ENCODE measurements at regions not wholly inside any gene's neighbourhood (a gene's known extent, or its start where the extent isn't known, plus 50 kb on each side); places are given as distances from the start of the nearest gene placed in this dataset.
"Not testable (repeated sequence)": the region's sequence is repeated elsewhere in the genome, so short reads cannot be mapped to it uniquely, and the experiment has no call there.

GRCh38 chr7:91710881-91711280, 169.6 kb downstream of the MTERF1 start:
- no peaks in the 10 kb centered on the region for H3K27me3 ChIP-seq (ENCODE audit: control insufficient read depth, insufficient read depth, low read length)
- no peaks in the 10 kb centered on the region for H3K36me3 ChIP-seq (ENCODE audit: control insufficient read depth, insufficient read depth, low read length)
- no peak overlapping the region for H3K4me3 ChIP-seq (ENCODE audit: low read length)
- H3K27ac ChIP-seq (ENCODE audit: low read length), result no peak overlapping the region
- peaks cover 5% of the 10 kb centered on the region for H3K9me3 ChIP-seq (ENCODE audit: control insufficient read depth, low read depth, low read length)
- WGBS (ENCODE audit: insufficient coverage, low lambda C conversion rate), result 63% methylated on average over 1 of the region's 1 CpG
- DNase-seq, result no peak
- H3K4me1 ChIP-seq (ENCODE audit: control insufficient read depth, insufficient read depth, low read length), result no peaks in the 10 kb centered on the region

GRCh38 chr7:91713669-91714068, 166.8 kb downstream of the MTERF1 start:
- no peaks in the 10 kb centered on the region for H3K9me3 ChIP-seq (ENCODE audit: control insufficient read depth, low read depth, low read length)
- no peak for DNase-seq
- no peak overlapping the region for H3K27ac ChIP-seq (ENCODE audit: low read length)
- no peaks in the 10 kb centered on the region for H3K4me1 ChIP-seq (ENCODE audit: control insufficient read depth, insufficient read depth, low read length)
- H3K27me3 ChIP-seq (ENCODE audit: control insufficient read depth, insufficient read depth, low read length), result no peaks in the 10 kb centered on the region
- H3K36me3 ChIP-seq (ENCODE audit: control insufficient read depth, insufficient read depth, low read length), result no peaks in the 10 kb centered on the region
- no peak overlapping the region for H3K4me3 ChIP-seq (ENCODE audit: low read length)

DNA sequence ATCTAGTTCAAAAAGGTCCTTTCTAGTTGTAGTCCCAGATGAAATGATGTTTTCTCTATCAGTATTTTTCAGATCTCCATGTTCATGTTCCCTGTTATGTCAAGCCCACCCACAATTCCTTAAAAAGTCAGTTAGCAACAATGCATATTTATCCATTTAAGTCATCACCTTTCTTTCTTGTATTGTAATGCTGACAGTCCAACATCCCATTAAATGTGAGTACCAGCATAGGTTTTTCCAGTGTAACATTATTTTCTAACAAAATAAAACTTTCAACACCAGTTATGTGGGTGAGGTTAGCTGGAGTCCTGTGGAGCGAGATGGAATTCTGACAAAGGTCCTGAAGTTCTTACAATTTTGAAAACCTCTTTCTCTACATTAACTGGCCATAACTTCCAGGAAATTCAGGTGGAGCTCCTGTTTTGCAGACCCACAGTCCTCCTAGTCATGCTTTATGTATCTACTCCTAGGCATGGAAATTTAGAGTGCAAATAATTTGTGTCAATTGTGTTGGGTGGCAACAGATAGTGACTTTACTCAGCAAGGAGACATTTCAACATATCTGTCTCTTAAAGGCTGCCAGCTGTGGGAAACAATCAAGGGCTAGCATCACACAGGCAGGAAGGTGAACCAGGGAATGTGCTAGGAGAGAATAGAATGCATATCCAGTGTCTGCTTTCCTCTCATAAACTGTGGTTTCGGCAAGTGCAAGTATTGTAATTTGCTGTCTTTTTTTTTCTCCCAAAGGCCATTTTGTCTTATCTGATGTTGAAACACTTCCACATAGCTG, 162.6 kb downstream of the MTERF1 start:
- no peaks in the 10 kb centered on the region for H3K27me3 ChIP-seq (ENCODE audit: control insufficient read depth, insufficient read depth, low read length)
- WGBS (ENCODE audit: insufficient coverage, low lambda C conversion rate), result 14% methylated on average over 1 of the region's 2 CpGs
- no peak overlapping the region for H3K27ac ChIP-seq (ENCODE audit: low read length)
- no peak overlapping the region for H3K4me3 ChIP-seq (ENCODE audit: low read length)
- H3K4me1 ChIP-seq (ENCODE audit: control insufficient read depth, insufficient read depth, low read length), result no peaks in the 10 kb centered on the region
- no peak for DNase-seq
- H3K36me3 ChIP-seq (ENCODE audit: control insufficient read depth, insufficient read depth, low read length), result no peaks in the 10 kb centered on the region
- no peaks in the 10 kb centered on the region for H3K9me3 ChIP-seq (ENCODE audit: control insufficient read depth, low read depth, low read length)

GRCh38 chr7:91719008-91719407, 161.5 kb downstream of the MTERF1 start:
- H3K4me1 ChIP-seq (ENCODE audit: control insufficient read depth, insufficient read depth, low read length), result no peaks in the 10 kb centered on the region
- WGBS (ENCODE audit: insufficient coverage, low lambda C conversion rate), result 80% methylated on average over 1 of the region's 1 CpG

DNA sequence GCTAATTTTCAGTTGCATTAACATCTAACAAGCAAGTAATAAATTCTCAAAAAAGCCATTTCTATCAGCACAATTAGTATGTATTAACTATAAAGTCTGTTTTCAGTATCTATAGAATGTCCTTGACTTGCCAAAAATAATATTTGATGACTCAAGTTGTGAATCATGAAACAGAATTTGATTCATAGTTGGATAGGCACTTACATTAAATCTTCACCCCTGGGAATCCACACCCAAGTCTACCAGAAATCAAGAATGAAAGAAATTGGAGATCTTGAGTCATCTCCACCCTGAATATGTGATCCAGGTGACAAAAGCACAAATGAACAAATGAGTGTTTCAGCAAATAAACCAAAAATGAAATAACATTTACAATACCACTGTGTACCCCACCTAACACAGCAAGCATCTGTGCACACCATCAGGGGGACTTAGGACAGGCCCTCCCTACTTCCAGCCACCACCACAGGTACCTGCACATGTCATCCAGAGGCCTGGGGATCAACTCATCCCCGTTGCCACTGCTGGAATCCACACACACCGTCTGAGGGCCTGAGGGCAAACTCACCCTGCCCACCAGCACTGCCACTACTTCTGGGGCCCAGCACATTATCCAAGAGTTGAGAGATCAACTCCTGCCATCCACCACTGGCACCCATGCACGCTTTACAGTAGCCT, 160.1 kb downstream of the MTERF1 start:
- no peak for DNase-seq
- Histone ChIP-seq H3K36me3 (ENCODE audit: control insufficient read depth, insufficient read depth, low read length) (no peaks in the 10 kb centered on the region), H3K4me1 (ENCODE audit: control insufficient read depth, insufficient read depth, low read length) (no peaks in the 10 kb centered on the region), H3K27me3 (ENCODE audit: control insufficient read depth, insufficient read depth, low read length) (no peaks in the 10 kb centered on the region), H3K4me3 (ENCODE audit: low read length) (no peak overlapping the region), H3K9me3 (ENCODE audit: control insufficient read depth, low read depth, low read length) (no peaks in the 10 kb centered on the region), H3K27ac (ENCODE audit: low read length) (no peak overlapping the region)
- WGBS (ENCODE audit: insufficient coverage, low lambda C conversion rate), result no CpG with 5 or more reads among the region's 3 CpGs

More at GRCh38 chr7:91719008-91719407, 161.5 kb downstream of the MTERF1 start:
- H3K27ac ChIP-seq (ENCODE audit: low read length), result no peak overlapping the region
- H3K27me3 ChIP-seq (ENCODE audit: control insufficient read depth, insufficient read depth, low read length), result no peaks in the 10 kb centered on the region
- DNase-seq, result no peak
- no peaks in the 10 kb centered on the region for H3K9me3 ChIP-seq (ENCODE audit: control insufficient read depth, low read depth, low read length)
- no peaks in the 10 kb centered on the region for H3K36me3 ChIP-seq (ENCODE audit: control insufficient read depth, insufficient read depth, low read length)
- H3K4me3 ChIP-seq (ENCODE audit: low read length), result no peak overlapping the region

DNA sequence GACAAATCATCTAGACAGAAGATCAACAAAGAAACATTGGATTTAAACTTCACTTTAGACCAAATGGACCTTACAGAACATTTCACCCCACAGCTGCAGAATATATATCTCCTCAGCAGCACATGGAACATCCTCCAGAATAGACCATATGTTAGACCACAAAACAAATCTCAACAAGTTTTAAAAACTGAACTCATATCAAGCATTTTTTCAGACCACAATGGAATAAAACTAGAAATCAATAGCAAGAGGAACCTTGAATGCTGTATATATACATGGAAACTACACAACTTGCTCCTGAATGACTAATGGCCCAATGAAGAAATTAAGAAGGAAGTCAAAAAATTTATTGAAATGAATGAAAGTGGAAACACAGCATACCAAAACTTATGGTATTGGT, 157.7 kb downstream of the MTERF1 start:
- no peak for DNase-seq
- H3K4me3 ChIP-seq (ENCODE audit: low read length), result no peak overlapping the region

GRCh38 chr7:91729046-91729445, 151.5 kb downstream of the MTERF1 start:
- WGBS (ENCODE audit: insufficient coverage, low lambda C conversion rate), result no CpG with 5 or more reads among the region's 2 CpGs
- H3K9me3 ChIP-seq (ENCODE audit: control insufficient read depth, low read depth, low read length), result not testable (repeated sequence)

More for the DNA sequence above, 157.7 kb downstream of the MTERF1 start:
- no peaks in the 10 kb centered on the region for H3K9me3 ChIP-seq (ENCODE audit: control insufficient read depth, low read depth, low read length)
- no peaks in the 10 kb centered on the region for H3K36me3 ChIP-seq (ENCODE audit: control insufficient read depth, insufficient read depth, low read length)
- H3K27me3 ChIP-seq (ENCODE audit: control insufficient read depth, insufficient read depth, low read length), result no peaks in the 10 kb centered on the region
- H3K27ac ChIP-seq (ENCODE audit: low read length), result no peak overlapping the region
- H3K4me1 ChIP-seq (ENCODE audit: control insufficient read depth, insufficient read depth, low read length), result no peaks in the 10 kb centered on the region

DNA sequence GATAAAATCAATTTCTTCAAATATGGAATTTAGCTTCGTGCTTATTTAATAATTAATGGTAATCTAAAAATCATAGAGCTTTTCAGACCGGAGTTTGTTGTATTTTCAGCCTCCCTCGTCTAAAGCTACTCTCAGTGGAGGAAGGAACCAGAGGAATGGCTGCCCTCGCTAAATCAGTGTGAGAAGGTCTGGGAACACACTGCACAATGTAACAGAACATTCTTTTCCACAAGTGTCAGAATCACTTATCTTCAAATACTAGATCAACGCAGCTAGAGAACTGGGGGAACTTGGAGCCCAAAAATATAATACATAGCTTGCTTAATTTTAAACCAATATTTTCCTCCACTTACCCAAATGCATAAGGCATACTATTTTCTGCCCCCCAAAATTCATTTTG, 148.5 kb downstream of the MTERF1 start:
- Histone ChIP-seq H3K4me3 (ENCODE audit: low read length) (no peak overlapping the region), H3K36me3 (ENCODE audit: control insufficient read depth, insufficient read depth, low read length) (no peaks in the 10 kb centered on the region), H3K27ac (ENCODE audit: low read length) (no peak overlapping the region), H3K27me3 (ENCODE audit: control insufficient read depth, insufficient read depth, low read length) (no peaks in the 10 kb centered on the region), H3K9me3 (ENCODE audit: control insufficient read depth, low read depth, low read length) (peaks cover 2% of the 10 kb centered on the region), H3K4me1 (ENCODE audit: control insufficient read depth, insufficient read depth, low read length) (no peaks in the 10 kb centered on the region)
- 67% methylated on average over 1 of the region's 5 CpGs for WGBS (ENCODE audit: insufficient coverage, low lambda C conversion rate)
- DNase-seq, result no peak

More at GRCh38 chr7:91729046-91729445, 151.5 kb downstream of the MTERF1 start:
- H3K36me3 ChIP-seq (ENCODE audit: control insufficient read depth, insufficient read depth, low read length); H3K4me1 ChIP-seq (ENCODE audit: control insufficient read depth, insufficient read depth, low read length); H3K4me3 ChIP-seq (ENCODE audit: low read length); H3K27me3 ChIP-seq (ENCODE audit: control insufficient read depth, insufficient read depth, low read length); DNase-seq; H3K27ac ChIP-seq (ENCODE audit: low read length): not testable (repeated sequence)

DNA sequence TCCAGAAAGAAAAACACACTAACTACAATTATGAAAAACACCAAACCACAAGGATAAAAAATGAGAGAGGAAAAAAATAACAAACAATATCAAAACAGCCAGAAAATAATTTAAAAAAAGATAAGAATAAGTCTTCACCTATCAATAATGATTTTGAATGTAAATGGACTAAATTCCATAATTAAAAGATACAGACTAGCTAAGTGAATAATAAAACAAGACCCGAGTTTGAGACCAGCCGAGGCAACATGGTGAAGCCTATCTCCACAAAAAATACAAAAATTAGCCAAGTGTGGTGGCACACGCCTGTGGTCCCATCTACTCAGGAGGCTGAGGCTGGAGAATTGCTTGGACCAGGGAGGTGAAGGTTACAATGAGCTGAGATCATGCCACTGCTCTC, 131.1 kb downstream of the MTERF1 start:
- no peak for DNase-seq
- Histone ChIP-seq H3K4me3 (ENCODE audit: low read length) (no peak overlapping the region), H3K27me3 (ENCODE audit: control insufficient read depth, insufficient read depth, low read length) (no peaks in the 10 kb centered on the region), H3K27ac (ENCODE audit: low read length) (no peak overlapping the region), H3K4me1 (ENCODE audit: control insufficient read depth, insufficient read depth, low read length) (no peaks in the 10 kb centered on the region), H3K9me3 (ENCODE audit: control insufficient read depth, low read depth, low read length) (peaks cover 6% of the 10 kb centered on the region), H3K36me3 (ENCODE audit: control insufficient read depth, insufficient read depth, low read length) (no peaks in the 10 kb centered on the region)
- no CpG with 5 or more reads among the region's 3 CpGs for WGBS (ENCODE audit: insufficient coverage, low lambda C conversion rate)

DNA sequence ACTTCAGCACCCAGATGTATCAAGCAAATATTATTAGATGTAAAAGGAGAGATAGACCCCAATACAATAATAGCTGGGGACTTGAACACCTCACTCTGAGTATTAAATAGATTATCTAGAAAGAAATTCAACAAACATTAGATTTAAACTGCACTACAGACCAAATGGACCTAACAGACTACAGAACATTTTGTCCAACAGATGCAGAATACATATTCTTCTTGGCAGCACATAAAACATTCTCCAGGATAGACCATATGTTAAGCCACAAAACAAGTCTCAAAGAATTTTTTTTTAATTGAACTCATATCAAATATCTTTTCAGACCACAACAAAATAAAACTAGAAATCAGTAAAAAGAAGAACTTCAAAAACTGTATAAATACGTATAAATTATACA, 130.4 kb downstream of the MTERF1 start:
- H3K9me3 ChIP-seq (ENCODE audit: control insufficient read depth, low read depth, low read length), result peaks cover 6% of the 10 kb centered on the region
- 100% methylated on average over 1 of the region's 1 CpG for WGBS (ENCODE audit: insufficient coverage, low lambda C conversion rate)
- no peak overlapping the region for H3K4me3 ChIP-seq (ENCODE audit: low read length)
- no peak for DNase-seq
- no peaks in the 10 kb centered on the region for H3K27me3 ChIP-seq (ENCODE audit: control insufficient read depth, insufficient read depth, low read length)
- no peak overlapping the region for H3K27ac ChIP-seq (ENCODE audit: low read length)
- no peaks in the 10 kb centered on the region for H3K4me1 ChIP-seq (ENCODE audit: control insufficient read depth, insufficient read depth, low read length)
- no peaks in the 10 kb centered on the region for H3K36me3 ChIP-seq (ENCODE audit: control insufficient read depth, insufficient read depth, low read length)

- WGBS (ENCODE audit: insufficient coverage, low lambda C conversion rate), result no CpG with 5 or more reads among the region's 1 CpG
- Histone ChIP-seq H3K4me3 (ENCODE audit: low read length) (no peak overlapping the region), H3K27me3 (ENCODE audit: control insufficient read depth, insufficient read depth, low read length) (no peaks in the 10 kb centered on the region), H3K9me3 (ENCODE audit: control insufficient read depth, low read depth, low read length) (peaks cover 6% of the 10 kb centered on the region), H3K27ac (ENCODE audit: low read length) (no peak overlapping the region), H3K4me1 (ENCODE audit: control insufficient read depth, insufficient read depth, low read length) (no peaks in the 10 kb centered on the region), H3K36me3 (ENCODE audit: control insufficient read depth, insufficient read depth, low read length) (no peaks in the 10 kb centered on the region)
- no peak for DNase-seq
Measured at GRCh38 chr7:91752102-91752501, 128.4 kb downstream of the MTERF1 start.
